BJ (cell line): ENCODE measurements at regions not wholly inside any gene's neighbourhood (a gene's known extent, or its start where the extent isn't known, plus 50 kb on each side); places are given as distances from the start of the nearest gene placed in this dataset.

ENCODE experiments used
- CTCF ChIA-PET: fragments of 350-600 bp; formaldehyde crosslinking; extraction: SDS; loops from one replicate; lab custom pipeline; 2021; ENCODE audit warnings: antibody characterized with exemption, inconsistent platforms; lab: Yijun Ruan, JAX
- POLR2A ChIA-PET: fragments of 300-600 bp; sonication (Branson Sonifier 250); formaldehyde crosslinking; extraction: SDS; loops from one replicate; lab custom pipeline; 2021; ENCODE audit warnings: antibody characterized with exemption; lab: Charles Lee
- DNase-seq: peaks from one replicate; pipeline ENCODE4 v3.0.0-alpha.2; 2011; ENCODE audit warnings: low read depth
- H3K27me3 ChIP-seq: 2 replicates; pipeline ENCODE4 v1.6.0; 2011; ENCODE audit warnings: low read length; ENCODE audit not compliant: control insufficient read depth, insufficient read depth
- H3K36me3 ChIP-seq: 2 replicates; pipeline ENCODE4 v1.5.1; 2011; ENCODE audit warnings: low read length; ENCODE audit not compliant: control insufficient read depth, insufficient read depth
- H3K4me3 ChIP-seq: 2 replicates; pipeline ENCODE4 v1.5.1; 2011; ENCODE audit warnings: low read depth, mild to moderate bottlenecking, control low read depth, low read length
- CTCF ChIP-seq: IDR thresholded peaks from 2 replicates; pipeline ENCODE4 v1.5.1; 2011; ENCODE audit warnings: low read depth, mild to moderate bottlenecking, control low read depth, inconsistent platforms, low read length, moderate library complexity; ENCODE audit not compliant: insufficient read depth

- ChIA-PET CTCF (no interaction called here), POLR2A (no interaction called here)
- H3K27me3 ChIP-seq = no peaks in the 10 kb centered on the region
- no peak overlapping the region for H3K4me3 ChIP-seq
- DNase-seq = no peak
- H3K36me3 ChIP-seq = no peaks in the 10 kb centered on the region
- TF ChIP-seq CTCF = no peak
Measured at GRCh38 chr6:62357835-62358234, 71.8 kb upstream of the KHDRBS2 start.

- DNase-seq = no peak
- H3K4me3 ChIP-seq = no peak overlapping the region
- POLR2A ChIA-PET = no interaction called here
- no peak for TF ChIP-seq CTCF
- CTCF ChIA-PET = no interaction called here
- H3K36me3 ChIP-seq = no peaks in the 10 kb centered on the region
- H3K27me3 ChIP-seq = no peaks in the 10 kb centered on the region
Measured at GRCh38 chr6:62354261-62354660, 68.2 kb upstream of the KHDRBS2 start.

GRCh38 chr6:62345962-62346689, 60.1 kb upstream of the KHDRBS2 start:
- no peak for DNase-seq
- ChIA-PET POLR2A (no interaction called here), CTCF (no interaction called here)
- TF ChIP-seq CTCF = no peak
- no peaks in the 10 kb centered on the region for H3K27me3 ChIP-seq
- no peaks in the 10 kb centered on the region for H3K36me3 ChIP-seq
- H3K4me3 ChIP-seq = no peak overlapping the region

- Histone ChIP-seq H3K27me3 (no peaks in the 10 kb centered on the region), H3K4me3 (no peak overlapping the region), H3K36me3 (no peaks in the 10 kb centered on the region)
- ChIA-PET POLR2A (no interaction called here), CTCF (no interaction called here)
- no peak for DNase-seq
- no peak for TF ChIP-seq CTCF
Measured at GRCh38 chr6:62345446-62345845, 59.4 kb upstream of the KHDRBS2 start.

- H3K36me3 ChIP-seq = no peaks in the 10 kb centered on the region
- POLR2A ChIA-PET = no interaction called here
- no peak for TF ChIP-seq CTCF
- CTCF ChIA-PET = no interaction called here
- no peaks in the 10 kb centered on the region for H3K27me3 ChIP-seq
- H3K4me3 ChIP-seq = no peak overlapping the region
- no peak for DNase-seq
Measured at GRCh38 chr6:62344850-62345249, 58.8 kb upstream of the KHDRBS2 start.
